OCI-LY7 (cell line): ENCODE measurements at regions not wholly inside any gene's neighbourhood (a gene's known extent, or its start where the extent isn't known, plus 50 kb on each side); places are given as distances from the start of the nearest gene placed in this dataset.

Experiments used
- CTCF ChIP-seq: fragments of 200-600 bp; sonication (generic); conservative IDR thresholded peaks from 2 replicates; pipeline ENCODE4 v1.5.1; 2014; ENCODE audit warnings: mild to moderate bottlenecking, antibody characterized with exemption, low read length, moderate library complexity, mixed read lengths
- EZH2phosphoT487 ChIP-seq: fragments of 200-600 bp; sonication (generic); IDR thresholded peaks from 2 replicates; pipeline ENCODE4 v1.6.1; 2018; ENCODE audit warnings: low read depth, borderline replicate concordance, mild to moderate bottlenecking, mixed run types, antibody characterized with exemption, low read length, moderate library complexity, mixed read lengths

GRCh38 chr2:18332477-18332876 is 228.0 kb downstream of the RDH14 start:
- TF ChIP-seq CTCF (no peak), EZH2phosphoT487 (no peak)
